GM04503 (cell line): ENCODE measurements at regions not wholly inside any gene's neighbourhood (a gene's known extent, or its start where the extent isn't known, plus 50 kb on each side); places are given as distances from the start of the nearest gene placed in this dataset.

Experiments used
- DNase-seq: peaks from one replicate; pipeline ENCODE4 v3.0.0-alpha.2; 2012; ENCODE audit warnings: low read depth

- DNase-seq = no peak
These were observed 127.0 kb upstream of the STMND1 start for GRCh38 chr6:16974704-16975359.

- no peak for DNase-seq
These were observed 127.5 kb upstream of the STMND1 start for GRCh38 chr6:16974387-16974673.

GRCh38 chr6:16973545-16974386 lies 128.1 kb upstream of the STMND1 start:
- no peak for DNase-seq

- DNase-seq = no peak
These were observed 128.8 kb upstream of the STMND1 start for GRCh38 chr6:16973051-16973450.

- no peak for DNase-seq
These were observed 129.3 kb upstream of the STMND1 start for GRCh38 chr6:16972535-16972934.

GRCh38 chr6:16969699-16970655 lies 131.9 kb upstream of the STMND1 start:
- DNase-seq = peak; percentile 61

- no peak for DNase-seq
These were observed 133.7 kb upstream of the STMND1 start for GRCh38 chr6:16968101-16968500.

- DNase-seq = no peak
These were observed 134.4 kb upstream of the STMND1 start for GRCh38 chr6:16967470-16967817.

- DNase-seq = no peak
These were observed 134.9 kb upstream of the STMND1 start for GRCh38 chr6:16966791-16967469.

GRCh38 chr6:16965689-16966088 lies 136.2 kb upstream of the STMND1 start:
- no peak for DNase-seq

GRCh38 chr6:16964553-16965499 lies 137.0 kb upstream of the STMND1 start:
- DNase-seq = no peak

GRCh38 chr6:16961577-16961976 lies 140.3 kb upstream of the STMND1 start:
- no peak for DNase-seq

- DNase-seq = no peak
These were observed 142.1 kb upstream of the STMND1 start for GRCh38 chr6:16959789-16960188.

- no peak for DNase-seq
These were observed 145.5 kb upstream of the STMND1 start for GRCh38 chr6:16956361-16956760.

- DNase-seq = no peak
These were observed 146.0 kb upstream of the STMND1 start for GRCh38 chr6:16955899-16956298.

- no peak for DNase-seq
These were observed 147.9 kb upstream of the STMND1 start for GRCh38 chr6:16953905-16954304.

- DNase-seq = no peak
These were observed 148.4 kb upstream of the STMND1 start for GRCh38 chr6:16953446-16953845.

- no peak for DNase-seq
These were observed 150.9 kb upstream of the STMND1 start for GRCh38 chr6:16950825-16951495.

- no peak for DNase-seq
These were observed 151.5 kb upstream of the STMND1 start for GRCh38 chr6:16950302-16950701.

- peak; percentile 56 for DNase-seq
These were observed 152.1 kb upstream of the STMND1 start for GRCh38 chr6:16949716-16950115.
